Myocyte (in vitro differentiated cells): ENCODE measurements at regions not wholly inside any gene's neighbourhood (a gene's known extent, or its start where the extent isn't known, plus 50 kb on each side); places are given as distances from the start of the nearest gene placed in this dataset.

Source experiments
- DNase-seq: peaks from one replicate; pipeline ENCODE4 v3.0.0-alpha.2; 2012; ENCODE audit warnings: low read depth

GRCh38 chr6:78500299-78501089 lies 366.9 kb upstream of the IRAK1BP1 start:
- DNase-seq: no peak

GRCh38 chr6:78502386-78502887 lies 364.9 kb upstream of the IRAK1BP1 start:
- no peak for DNase-seq

- DNase-seq: peak; percentile 18
These were observed 362.2 kb upstream of the IRAK1BP1 start for GRCh38 chr6:78505178-78505577.

- no peak for DNase-seq
These were observed 356.3 kb upstream of the IRAK1BP1 start for GRCh38 chr6:78511009-78511408.

GRCh38 chr6:78513856-78514255 lies 353.5 kb upstream of the IRAK1BP1 start:
- DNase-seq: peak; percentile 53

- no peak for DNase-seq
These were observed 352.1 kb upstream of the IRAK1BP1 start for GRCh38 chr6:78515271-78515670.

- no peak for DNase-seq
These were observed 350.0 kb upstream of the IRAK1BP1 start for GRCh38 chr6:78517399-78517798.

- DNase-seq: no peak
These were observed 343.7 kb upstream of the IRAK1BP1 start for GRCh38 chr6:78523622-78524021.

GRCh38 chr6:78525976-78526375 lies 341.4 kb upstream of the IRAK1BP1 start:
- DNase-seq: no peak

GRCh38 chr6:78526432-78526831 lies 340.9 kb upstream of the IRAK1BP1 start:
- no peak for DNase-seq

GRCh38 chr6:78528926-78529325 lies 338.4 kb upstream of the IRAK1BP1 start:
- DNase-seq: no peak

- DNase-seq: peak; percentile 45
These were observed 337.1 kb upstream of the IRAK1BP1 start for GRCh38 chr6:78530208-78530607.

- DNase-seq: no peak
These were observed 333.9 kb upstream of the IRAK1BP1 start for GRCh38 chr6:78533426-78533825.

- DNase-seq: no peak
These were observed 333.5 kb upstream of the IRAK1BP1 start for GRCh38 chr6:78533876-78534275.

GRCh38 chr6:78538002-78538401 lies 329.3 kb upstream of the IRAK1BP1 start:
- no peak for DNase-seq

- DNase-seq: peak; percentile 42
These were observed 319.7 kb upstream of the IRAK1BP1 start for GRCh38 chr6:78547636-78548035.

GRCh38 chr6:78551361-78551760 lies 316.0 kb upstream of the IRAK1BP1 start:
- DNase-seq: no peak

- DNase-seq: no peak
These were observed 314.9 kb upstream of the IRAK1BP1 start for GRCh38 chr6:78552435-78552834.

GRCh38 chr6:78554341-78554740 lies 313.0 kb upstream of the IRAK1BP1 start:
- peak; percentile 14 for DNase-seq

- DNase-seq: no peak
These were observed 308.3 kb upstream of the IRAK1BP1 start for GRCh38 chr6:78559056-78559455.

- DNase-seq: no peak
These were observed 306.3 kb upstream of the IRAK1BP1 start for GRCh38 chr6:78561015-78561414.

GRCh38 chr6:78565997-78566396 lies 301.4 kb upstream of the IRAK1BP1 start:
- DNase-seq: no peak

- DNase-seq: no peak
These were observed 297.3 kb upstream of the IRAK1BP1 start for GRCh38 chr6:78570044-78570443.
